ENCODE measurements at regions not wholly inside any gene's neighbourhood (a gene's known extent, or its start where the extent isn't known, plus 50 kb on each side); places are given as distances from the start of the nearest gene placed in this dataset.

DNA sequence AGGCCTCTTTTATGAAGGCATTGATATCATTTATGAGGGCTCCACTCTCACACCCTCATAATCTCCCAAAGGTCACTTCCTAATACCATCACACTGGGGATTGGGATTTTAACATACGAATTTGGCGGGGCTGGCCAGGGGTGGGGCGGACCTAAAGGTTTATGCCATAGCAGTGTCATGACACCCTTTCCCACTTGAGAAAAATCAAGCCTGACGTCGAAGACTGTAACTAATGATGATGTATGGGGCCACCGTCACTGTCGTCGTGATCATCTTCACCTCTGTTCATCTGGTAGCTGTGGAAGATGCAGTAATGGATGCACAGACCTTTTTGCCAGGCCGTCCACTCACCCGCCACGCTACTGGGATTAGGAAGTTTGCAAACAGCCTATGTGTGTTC is 912.1 kb downstream of the TBC1D22A start:
- TF ChIP-seq, protein P1, sequence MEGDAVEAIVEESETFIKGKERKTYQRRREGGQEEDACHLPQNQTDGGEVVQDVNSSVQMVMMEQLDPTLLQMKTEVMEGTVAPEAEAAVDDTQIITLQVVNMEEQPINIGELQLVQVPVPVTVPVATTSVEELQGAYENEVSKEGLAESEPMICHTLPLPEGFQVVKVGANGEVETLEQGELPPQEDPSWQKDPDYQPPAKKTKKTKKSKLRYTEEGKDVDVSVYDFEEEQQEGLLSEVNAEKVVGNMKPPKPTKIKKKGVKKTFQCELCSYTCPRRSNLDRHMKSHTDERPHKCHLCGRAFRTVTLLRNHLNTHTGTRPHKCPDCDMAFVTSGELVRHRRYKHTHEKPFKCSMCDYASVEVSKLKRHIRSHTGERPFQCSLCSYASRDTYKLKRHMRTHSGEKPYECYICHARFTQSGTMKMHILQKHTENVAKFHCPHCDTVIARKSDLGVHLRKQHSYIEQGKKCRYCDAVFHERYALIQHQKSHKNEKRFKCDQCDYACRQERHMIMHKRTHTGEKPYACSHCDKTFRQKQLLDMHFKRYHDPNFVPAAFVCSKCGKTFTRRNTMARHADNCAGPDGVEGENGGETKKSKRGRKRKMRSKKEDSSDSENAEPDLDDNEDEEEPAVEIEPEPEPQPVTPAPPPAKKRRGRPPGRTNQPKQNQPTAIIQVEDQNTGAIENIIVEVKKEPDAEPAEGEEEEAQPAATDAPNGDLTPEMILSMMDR (IDR thresholded peaks at IDR 0.05; ENCODE audit: low read depth, low read length, poor library complexity, severe bottlenecking) = no peak
- no peak for TF ChIP-seq EZH2phosphoT487 (IDR thresholded peaks at IDR 0.05; ENCODE audit: borderline replicate concordance, low read length)
